ENCODE measurements at regions not wholly inside any gene's neighbourhood (a gene's known extent, or its start where the extent isn't known, plus 50 kb on each side); places are given as distances from the start of the nearest gene placed in this dataset.

DNA sequence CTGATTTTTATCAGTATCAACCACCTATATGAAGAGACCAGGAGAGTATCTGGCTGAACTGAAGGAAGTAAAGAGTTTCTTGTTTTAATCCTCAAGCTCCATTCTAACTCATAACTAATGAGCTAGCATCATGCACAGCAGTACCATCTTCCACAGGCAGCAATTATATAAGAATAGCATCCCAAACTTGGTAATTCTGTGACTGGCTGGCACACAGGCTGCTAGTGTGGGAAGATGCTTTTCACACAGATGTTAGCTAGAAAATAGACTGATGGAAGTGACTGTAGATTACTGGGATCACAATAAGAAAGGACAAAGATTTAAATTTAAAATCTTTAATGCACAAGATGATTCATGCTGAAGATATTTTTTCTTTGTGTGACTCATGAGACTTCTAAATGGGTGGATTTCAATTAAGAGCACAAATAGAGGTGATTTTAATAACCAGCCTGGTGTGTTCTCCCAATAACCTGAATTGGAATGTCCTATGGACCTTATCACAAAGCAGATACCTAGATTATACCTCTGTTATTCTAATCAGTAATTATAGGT, 417.7 kb upstream of the ATXN7L3B start:
- TF ChIP-seq MYC (IDR thresholded peaks at IDR 0.05; ENCODE audit: low read depth, low read length) (no peak), POLR2A (IDR thresholded peaks at IDR 0.05; ENCODE audit: extremely low read depth, insufficient read length) (no peak)
- TF ChIP-seq, protein P1, sequence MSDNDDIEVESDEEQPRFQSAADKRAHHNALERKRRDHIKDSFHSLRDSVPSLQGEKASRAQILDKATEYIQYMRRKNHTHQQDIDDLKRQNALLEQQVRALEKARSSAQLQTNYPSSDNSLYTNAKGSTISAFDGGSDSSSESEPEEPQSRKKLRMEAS (IDR thresholded peaks at IDR 0.05; ENCODE audit: low read depth, low read length), result no peak
- TF ChIP-seq, protein P2, sequence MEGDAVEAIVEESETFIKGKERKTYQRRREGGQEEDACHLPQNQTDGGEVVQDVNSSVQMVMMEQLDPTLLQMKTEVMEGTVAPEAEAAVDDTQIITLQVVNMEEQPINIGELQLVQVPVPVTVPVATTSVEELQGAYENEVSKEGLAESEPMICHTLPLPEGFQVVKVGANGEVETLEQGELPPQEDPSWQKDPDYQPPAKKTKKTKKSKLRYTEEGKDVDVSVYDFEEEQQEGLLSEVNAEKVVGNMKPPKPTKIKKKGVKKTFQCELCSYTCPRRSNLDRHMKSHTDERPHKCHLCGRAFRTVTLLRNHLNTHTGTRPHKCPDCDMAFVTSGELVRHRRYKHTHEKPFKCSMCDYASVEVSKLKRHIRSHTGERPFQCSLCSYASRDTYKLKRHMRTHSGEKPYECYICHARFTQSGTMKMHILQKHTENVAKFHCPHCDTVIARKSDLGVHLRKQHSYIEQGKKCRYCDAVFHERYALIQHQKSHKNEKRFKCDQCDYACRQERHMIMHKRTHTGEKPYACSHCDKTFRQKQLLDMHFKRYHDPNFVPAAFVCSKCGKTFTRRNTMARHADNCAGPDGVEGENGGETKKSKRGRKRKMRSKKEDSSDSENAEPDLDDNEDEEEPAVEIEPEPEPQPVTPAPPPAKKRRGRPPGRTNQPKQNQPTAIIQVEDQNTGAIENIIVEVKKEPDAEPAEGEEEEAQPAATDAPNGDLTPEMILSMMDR (IDR thresholded peaks at IDR 0.05; ENCODE audit: low read depth, low read length), result no peak
- no peak for DNase-seq (ENCODE audit: low read depth)
- H3K4me3 ChIP-seq (ENCODE audit: low read depth, low read length), result no peak overlapping the region

DNA sequence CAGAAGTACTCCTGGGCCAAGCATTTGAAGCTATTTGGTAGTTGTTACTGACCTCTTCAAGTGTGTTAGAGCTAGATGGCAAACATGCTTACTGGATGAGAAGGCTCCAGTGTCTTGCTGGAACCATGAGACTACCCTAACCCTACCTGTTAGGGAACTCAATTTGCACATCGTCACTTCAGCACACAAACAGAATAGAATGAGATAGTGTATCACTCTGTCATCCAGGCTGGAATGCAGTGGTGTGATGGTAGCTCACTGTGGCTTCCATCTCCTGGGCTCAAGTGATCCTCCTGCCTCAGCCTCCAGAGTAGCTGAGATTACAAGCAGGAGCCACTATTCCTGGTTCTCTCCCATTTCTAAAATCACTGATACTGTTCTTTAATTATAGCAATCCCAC, 417.0 kb upstream of the ATXN7L3B start:
- TF ChIP-seq POLR2A (IDR thresholded peaks at IDR 0.05; ENCODE audit: extremely low read depth, insufficient read length) (no peak), MYC (IDR thresholded peaks at IDR 0.05; ENCODE audit: low read depth, low read length) (no peak)
- TF ChIP-seq, protein P1 (IDR thresholded peaks at IDR 0.05; ENCODE audit: low read depth, low read length), result no peak
- TF ChIP-seq, protein P2 (IDR thresholded peaks at IDR 0.05; ENCODE audit: low read depth, low read length), result no peak
- DNase-seq (ENCODE audit: low read depth), result no peak
- no peak overlapping the region for H3K4me3 ChIP-seq (ENCODE audit: low read depth, low read length)

DNA sequence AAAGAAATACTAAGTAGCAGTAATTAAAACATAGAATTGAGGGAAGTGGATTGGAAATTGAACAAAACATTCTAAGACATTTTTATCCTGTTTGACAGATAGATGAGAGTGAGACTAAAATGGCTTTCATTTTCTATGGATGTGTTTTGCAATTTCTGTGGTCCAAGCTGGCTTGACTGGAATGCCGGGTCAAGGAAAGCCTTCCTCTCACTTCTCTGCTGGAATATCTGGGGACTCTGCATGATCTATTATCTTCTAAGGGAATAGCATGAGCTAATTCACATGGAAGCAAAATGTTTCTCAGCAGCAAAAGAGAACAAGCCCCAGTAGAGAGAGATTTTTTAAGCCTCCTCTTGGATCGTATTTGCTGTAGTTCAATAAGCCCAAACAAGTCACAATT, 407.9 kb upstream of the ATXN7L3B start:
- DNase-seq (ENCODE audit: low read depth), result no peak
- TF ChIP-seq MYC (IDR thresholded peaks at IDR 0.05; ENCODE audit: low read depth, low read length) (no peak), POLR2A (IDR thresholded peaks at IDR 0.05; ENCODE audit: extremely low read depth, insufficient read length) (no peak)
- TF ChIP-seq, protein P1 (IDR thresholded peaks at IDR 0.05; ENCODE audit: low read depth, low read length), result no peak
- TF ChIP-seq, protein P2 (IDR thresholded peaks at IDR 0.05; ENCODE audit: low read depth, low read length), result no peak
- H3K4me3 ChIP-seq (ENCODE audit: low read depth, low read length), result no peak overlapping the region

DNA sequence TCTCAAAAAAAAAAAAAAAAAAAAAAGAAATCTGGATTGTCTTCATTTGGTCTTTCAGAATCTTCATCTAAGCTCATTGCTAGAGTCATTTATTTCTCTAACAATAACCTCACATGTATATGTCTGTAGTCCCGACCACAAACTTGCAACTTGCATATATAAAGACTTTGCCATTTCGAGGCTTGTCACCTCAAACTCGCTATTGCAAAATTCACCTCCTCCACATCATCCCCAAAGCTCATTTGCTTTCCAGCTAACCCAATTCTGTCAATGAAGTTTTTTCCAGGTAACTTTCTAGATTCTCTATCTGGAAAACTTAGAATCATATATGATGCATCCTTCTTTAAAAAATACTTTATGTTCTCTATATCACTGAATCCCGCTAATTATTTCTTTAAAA, 393.2 kb upstream of the ATXN7L3B start:
- TF ChIP-seq, protein P2 (IDR thresholded peaks at IDR 0.05; ENCODE audit: low read depth, low read length), result no peak
- TF ChIP-seq MYC (IDR thresholded peaks at IDR 0.05; ENCODE audit: low read depth, low read length) (no peak), POLR2A (IDR thresholded peaks at IDR 0.05; ENCODE audit: extremely low read depth, insufficient read length) (no peak)
- TF ChIP-seq, protein P1 (IDR thresholded peaks at IDR 0.05; ENCODE audit: low read depth, low read length), result no peak
- H3K4me3 ChIP-seq (ENCODE audit: low read depth, low read length), result no peak overlapping the region
- DNase-seq (ENCODE audit: low read depth), result no peak

DNA sequence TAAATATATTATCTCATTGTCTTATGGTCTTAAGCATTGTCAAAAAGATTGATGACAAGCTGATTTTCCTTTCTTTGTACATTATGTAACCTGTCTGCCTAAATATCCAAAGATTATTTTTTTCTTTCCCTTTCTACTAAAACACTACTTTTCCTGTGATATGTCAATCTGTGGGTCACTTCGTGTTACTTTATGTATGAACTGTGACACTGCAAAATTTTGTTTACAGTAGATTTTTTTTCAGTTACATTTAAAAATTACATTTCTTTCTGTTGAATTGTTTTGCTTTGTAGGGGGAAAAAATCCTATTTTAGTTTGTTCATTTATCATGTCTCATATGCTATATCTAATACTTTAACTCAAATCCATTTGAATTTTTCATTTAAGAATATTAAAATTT, 392.3 kb upstream of the ATXN7L3B start:
- H3K4me3 ChIP-seq (ENCODE audit: low read depth, low read length), result no peak overlapping the region
- TF ChIP-seq MYC (IDR thresholded peaks at IDR 0.05; ENCODE audit: low read depth, low read length), result no peak
- TF ChIP-seq POLR2A (IDR thresholded peaks at IDR 0.05; ENCODE audit: extremely low read depth, insufficient read length), result no peak
- TF ChIP-seq, protein P1 (IDR thresholded peaks at IDR 0.05; ENCODE audit: low read depth, low read length), result no peak
- TF ChIP-seq, protein P2 (IDR thresholded peaks at IDR 0.05; ENCODE audit: low read depth, low read length), result no peak
- no peak for DNase-seq (ENCODE audit: low read depth)
